Endothelial cell (in vitro differentiated cells): ENCODE measurements at regions not wholly inside any gene's neighbourhood (a gene's known extent, or its start where the extent isn't known, plus 50 kb on each side); places are given as distances from the start of the nearest gene placed in this dataset.
"Not testable (repeated sequence)": the region's sequence is repeated elsewhere in the genome, so short reads cannot be mapped to it uniquely, and the experiment has no call there.

Experiments
- DNase-seq: peaks from one replicate; pipeline ENCODE4 v3.0.0; 2021; ENCODE audit warnings: low spot score
- H3K27ac Mint-ChIP-seq: one replicate; pipeline ENCODE4 v1.8.0; 2021; ENCODE audit warnings: mixed read lengths, inconsistent platforms; ENCODE audit not compliant: unreplicated experiment
- H3K27me3 Mint-ChIP-seq: one replicate; pipeline ENCODE4 v1.8.0; 2021; ENCODE audit warnings: mild to moderate bottlenecking, moderate library complexity, mixed read lengths, inconsistent platforms; ENCODE audit not compliant: unreplicated experiment
- H3K36me3 Mint-ChIP-seq: one replicate; pipeline ENCODE4 v1.8.0; 2021; ENCODE audit warnings: mild to moderate bottlenecking, low read depth, mixed read lengths, inconsistent platforms; ENCODE audit not compliant: unreplicated experiment
- H3K4me1 Mint-ChIP-seq: one replicate; pipeline ENCODE4 v1.8.0; 2021; ENCODE audit warnings: mild to moderate bottlenecking, mixed read lengths, inconsistent platforms; ENCODE audit not compliant: unreplicated experiment
- H3K4me3 Mint-ChIP-seq: one replicate; pipeline ENCODE4 v1.8.0; 2021; ENCODE audit warnings: mild to moderate bottlenecking, mixed read lengths, inconsistent platforms; ENCODE audit not compliant: unreplicated experiment
- H3K9me3 Mint-ChIP-seq: one replicate; pipeline ENCODE4 v1.8.0; 2021; ENCODE audit warnings: mixed read lengths, inconsistent platforms; ENCODE audit not compliant: unreplicated experiment
- TF ChIP-seq, protein P1 (sequence below): fragments of 200-600 bp; sonication (generic); IDR thresholded peaks from one replicate; pipeline ENCODE4 v1.5.0; 2021; ENCODE audit warnings: antibody characterized with exemption; ENCODE audit not compliant: unreplicated experiment

GRCh38 chr12:83461336-83461935 is 774.7 kb downstream of the TMTC2 start:
- no peak for DNase-seq
- no peaks in the 10 kb centered on the region for H3K4me1 Mint-ChIP-seq
- no peaks in the 10 kb centered on the region for H3K9me3 Mint-ChIP-seq
- H3K36me3 Mint-ChIP-seq, result no peaks in the 10 kb centered on the region
- no peaks in the 10 kb centered on the region for H3K27me3 Mint-ChIP-seq
- H3K4me3 Mint-ChIP-seq, result no peak overlapping the region
- TF ChIP-seq, protein P1, sequence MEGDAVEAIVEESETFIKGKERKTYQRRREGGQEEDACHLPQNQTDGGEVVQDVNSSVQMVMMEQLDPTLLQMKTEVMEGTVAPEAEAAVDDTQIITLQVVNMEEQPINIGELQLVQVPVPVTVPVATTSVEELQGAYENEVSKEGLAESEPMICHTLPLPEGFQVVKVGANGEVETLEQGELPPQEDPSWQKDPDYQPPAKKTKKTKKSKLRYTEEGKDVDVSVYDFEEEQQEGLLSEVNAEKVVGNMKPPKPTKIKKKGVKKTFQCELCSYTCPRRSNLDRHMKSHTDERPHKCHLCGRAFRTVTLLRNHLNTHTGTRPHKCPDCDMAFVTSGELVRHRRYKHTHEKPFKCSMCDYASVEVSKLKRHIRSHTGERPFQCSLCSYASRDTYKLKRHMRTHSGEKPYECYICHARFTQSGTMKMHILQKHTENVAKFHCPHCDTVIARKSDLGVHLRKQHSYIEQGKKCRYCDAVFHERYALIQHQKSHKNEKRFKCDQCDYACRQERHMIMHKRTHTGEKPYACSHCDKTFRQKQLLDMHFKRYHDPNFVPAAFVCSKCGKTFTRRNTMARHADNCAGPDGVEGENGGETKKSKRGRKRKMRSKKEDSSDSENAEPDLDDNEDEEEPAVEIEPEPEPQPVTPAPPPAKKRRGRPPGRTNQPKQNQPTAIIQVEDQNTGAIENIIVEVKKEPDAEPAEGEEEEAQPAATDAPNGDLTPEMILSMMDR, result no peak
- no peak overlapping the region for H3K27ac Mint-ChIP-seq

DNA sequence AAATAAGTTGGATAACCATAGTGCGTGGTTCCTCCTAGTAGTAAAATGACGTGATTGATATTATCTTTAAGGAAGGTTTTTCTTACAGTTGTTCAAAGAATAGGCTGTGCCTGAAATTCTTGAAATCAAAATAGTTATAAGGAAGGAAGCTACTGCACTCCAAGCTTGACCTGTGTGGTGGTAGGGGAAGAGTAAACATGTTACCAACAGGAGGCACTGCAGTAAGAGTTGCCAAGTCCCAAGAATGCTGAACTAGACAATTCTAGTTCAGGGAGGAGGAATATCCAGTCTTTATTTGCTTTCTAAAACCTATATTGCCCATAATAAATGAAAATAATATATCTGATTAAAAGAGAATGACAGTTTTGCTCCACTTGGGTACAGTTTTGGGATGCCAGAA is 764.5 kb downstream of the TMTC2 start:
- no peak overlapping the region for H3K27ac Mint-ChIP-seq
- DNase-seq, result no peak
- H3K27me3 Mint-ChIP-seq, result no peaks in the 10 kb centered on the region
- no peak overlapping the region for H3K4me3 Mint-ChIP-seq
- H3K36me3 Mint-ChIP-seq, result no peaks in the 10 kb centered on the region
- no peaks in the 10 kb centered on the region for H3K9me3 Mint-ChIP-seq
- TF ChIP-seq, protein P1, result no peak
- no peaks in the 10 kb centered on the region for H3K4me1 Mint-ChIP-seq

GRCh38 chr12:83434600-83434999 is 747.9 kb downstream of the TMTC2 start:
- TF ChIP-seq, protein P1, result no peak
- DNase-seq, result no peak
- Mint-ChIP-seq H3K9me3 (no peaks in the 10 kb centered on the region), H3K36me3 (peaks cover 3% of the 10 kb centered on the region), H3K4me3 (no peak overlapping the region), H3K27ac (no peak overlapping the region), H3K27me3 (no peaks in the 10 kb centered on the region), H3K4me1 (no peaks in the 10 kb centered on the region)

DNA sequence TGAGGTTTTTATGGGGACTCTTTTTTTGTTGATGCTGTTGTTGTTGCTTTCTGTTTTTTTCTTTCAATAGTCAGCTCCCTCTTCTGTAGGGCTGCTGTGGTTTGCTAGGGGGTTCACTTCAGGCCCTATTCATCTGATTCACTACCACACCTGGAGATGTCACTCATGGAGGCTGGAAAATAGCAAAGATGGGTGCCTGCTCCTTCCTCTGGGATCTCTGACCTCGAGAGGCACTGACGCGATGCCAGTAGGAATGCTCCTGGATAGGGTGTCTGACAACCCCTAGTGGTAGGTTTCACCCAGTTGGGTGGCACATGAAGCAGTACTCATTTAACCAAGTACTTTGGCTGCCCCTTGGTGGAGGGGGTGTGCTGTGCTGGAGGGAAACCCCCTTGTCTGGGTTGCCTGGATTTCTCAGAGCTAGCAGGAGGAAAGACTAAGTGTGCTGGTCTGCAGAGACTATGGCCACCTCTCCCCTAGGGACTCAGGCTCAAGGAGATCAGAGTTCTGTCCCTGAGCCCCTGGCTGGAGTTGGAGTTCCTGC is 745.5 kb downstream of the TMTC2 start:
- DNase-seq, result no peak
- TF ChIP-seq, protein P1, result no peak
- Mint-ChIP-seq H3K36me3 (peaks cover 3% of the 10 kb centered on the region), H3K27me3 (no peaks in the 10 kb centered on the region), H3K9me3 (no peaks in the 10 kb centered on the region), H3K4me3 (no peak overlapping the region), H3K4me1 (no peaks in the 10 kb centered on the region), H3K27ac (no peak overlapping the region)

GRCh38 chr12:83427586-83428136 is 741.0 kb downstream of the TMTC2 start:
- H3K9me3 Mint-ChIP-seq, H3K36me3 Mint-ChIP-seq, H3K4me3 Mint-ChIP-seq, H3K27ac Mint-ChIP-seq, DNase-seq, H3K27me3 Mint-ChIP-seq, H3K4me1 Mint-ChIP-seq: not testable (repeated sequence)
